Esophagus muscularis mucosa (tissue), 3 donors: ENCODE measurements at regions not wholly inside any gene's neighbourhood (a gene's known extent, or its start where the extent isn't known, plus 50 kb on each side); places are given as distances from the start of the nearest gene placed in this dataset.

Experiments used
- POLR2AphosphoS5 ChIP-seq, 2 donors: sonication (generic); formaldehyde crosslinking; IDR thresholded peaks; one replicate each; pipeline ENCODE4 v1.6.1; 2017; ENCODE audit warnings: antibody characterized with exemption in 2 of 2
- TF ChIP-seq, protein P1 (sequence below), 3 experiments: fragments of 200-600 bp in 2 of 3; fragments of 450-650 bp in 1 of 3; sonication (generic) in 2 of 3; IDR thresholded peaks; one replicate each; pipeline ENCODE4 v1.5.1; 2017 to 2019; ENCODE audit warnings: antibody characterized with exemption in 3 of 3, mild to moderate bottlenecking in 2 of 3, moderate library complexity in 1 of 3

DNA sequence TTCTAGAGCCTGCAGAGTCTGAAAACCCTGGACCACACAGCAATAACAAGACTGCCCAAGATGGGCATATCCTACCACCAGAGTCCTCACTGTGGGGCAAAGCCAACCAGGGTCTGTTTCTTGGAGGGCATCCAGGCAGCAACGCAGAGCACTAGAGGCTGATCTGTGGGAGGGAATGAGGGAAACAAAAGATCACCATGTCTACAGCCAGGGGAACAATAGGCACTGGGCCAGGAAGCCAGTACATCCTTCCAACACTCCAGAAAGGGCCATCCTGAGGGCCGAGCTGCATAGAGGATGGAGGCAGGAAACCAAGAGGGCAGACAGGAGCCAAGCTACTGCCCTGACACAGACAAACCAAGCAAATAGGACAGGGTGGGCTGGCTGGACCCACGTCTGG lies 416.1 kb upstream of the IRX4 start:
- TF ChIP-seq POLR2AphosphoS5 (IDR thresholded peaks at IDR 0.05), result no peak
- TF ChIP-seq, protein P1, sequence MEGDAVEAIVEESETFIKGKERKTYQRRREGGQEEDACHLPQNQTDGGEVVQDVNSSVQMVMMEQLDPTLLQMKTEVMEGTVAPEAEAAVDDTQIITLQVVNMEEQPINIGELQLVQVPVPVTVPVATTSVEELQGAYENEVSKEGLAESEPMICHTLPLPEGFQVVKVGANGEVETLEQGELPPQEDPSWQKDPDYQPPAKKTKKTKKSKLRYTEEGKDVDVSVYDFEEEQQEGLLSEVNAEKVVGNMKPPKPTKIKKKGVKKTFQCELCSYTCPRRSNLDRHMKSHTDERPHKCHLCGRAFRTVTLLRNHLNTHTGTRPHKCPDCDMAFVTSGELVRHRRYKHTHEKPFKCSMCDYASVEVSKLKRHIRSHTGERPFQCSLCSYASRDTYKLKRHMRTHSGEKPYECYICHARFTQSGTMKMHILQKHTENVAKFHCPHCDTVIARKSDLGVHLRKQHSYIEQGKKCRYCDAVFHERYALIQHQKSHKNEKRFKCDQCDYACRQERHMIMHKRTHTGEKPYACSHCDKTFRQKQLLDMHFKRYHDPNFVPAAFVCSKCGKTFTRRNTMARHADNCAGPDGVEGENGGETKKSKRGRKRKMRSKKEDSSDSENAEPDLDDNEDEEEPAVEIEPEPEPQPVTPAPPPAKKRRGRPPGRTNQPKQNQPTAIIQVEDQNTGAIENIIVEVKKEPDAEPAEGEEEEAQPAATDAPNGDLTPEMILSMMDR (IDR thresholded peaks at IDR 0.05), result no peak
